HCT116 (cell line): ENCODE measurements at regions not wholly inside any gene's neighbourhood (a gene's known extent, or its start where the extent isn't known, plus 50 kb on each side); places are given as distances from the start of the nearest gene placed in this dataset.

Source experiments
- ATAC-seq: fragments of 200-7000 bp; cut with Tn5 transposase; 2 replicates; pipeline ENCODE4 v1.9.1; 2020; ENCODE audit warnings: mild to moderate bottlenecking, moderate library complexity
- BruUV-seq: library from RNA; stranded (reverse); fragments of 400-500 nt; replicated peaks from 2 replicates; lab custom pipeline; 2021; lab: Mats Ljungman, UMichigan
- CTCF ChIA-PET: fragments of 300-600 bp; sonication (Branson Sonifier 250); formaldehyde crosslinking; loops from one replicate; lab custom pipeline; 2021; ENCODE audit warnings: antibody characterized with exemption; lab: Charles Lee
- POLR2A ChIA-PET: fragments of 300-600, 350-600 bp; sonication (Branson Sonifier 250); formaldehyde crosslinking; loops from one replicate; lab custom pipeline; 2021; ENCODE audit warnings: antibody characterized with exemption; lab: Charles Lee
- RAD21 ChIA-PET, 2 experiments: fragments of 300-600 bp; sonication (Branson Sonifier 250); formaldehyde crosslinking; loops; one replicate each; lab custom pipeline; 2023; ENCODE audit warnings: low total read pairs in 2 of 2; ENCODE audit not compliant: uncharacterized antibody in 2 of 2, unreplicated experiment in 2 of 2, low non-redundant PET in 1 of 2; lab: Charles Lee
- DNase-seq: peaks from one replicate; pipeline ENCODE4 v3.0.0-alpha.2; 2010; ENCODE audit warnings: low read depth, low spot score
- H2AFZ ChIP-seq: fragments of 200-600 bp; shearing (Covaris generic), sonication (generic); 2 replicates; pipeline ENCODE4 v1.6.1; 2017; ENCODE audit warnings: low read depth, mixed run types, mixed read lengths, antibody characterized with exemption, low read length; ENCODE audit not compliant: poor library complexity, severe bottlenecking
- H3K27ac ChIP-seq: 2 replicates; pipeline ENCODE4 v1.5.1; 2012; ENCODE audit warnings: low read depth, low read length
- H3K27me3 ChIP-seq: fragments of 200-600 bp; sonication (generic); 2 replicates; pipeline ENCODE4 v1.6.1; 2016; ENCODE audit warnings: mixed run types, low read length, mixed read lengths; ENCODE audit not compliant: insufficient read depth
- H3K36me3 ChIP-seq, 2 experiments: fragments of 200-500 bp in 1 of 2; fragments of 200-600 bp in 1 of 2; sonication (Bioruptor generic) in 1 of 2; sonication (generic) in 1 of 2; 2 replicates each; pipeline versions ENCODE4 v1.5.1 to v1.6.1; 2014 to 2016; ENCODE audit warnings: low read length in 2 of 2, inconsistent platforms in 1 of 2, mixed read lengths in 1 of 2, mixed run types in 1 of 2; ENCODE audit not compliant: insufficient read depth in 2 of 2, control insufficient read depth in 1 of 2
- H3K4me1 ChIP-seq, 2 experiments: fragments of 200-600 bp in 1 of 2; sonication (generic) in 1 of 2; 2 replicates each; pipeline versions ENCODE4 v1.5.1 to v1.6.1; 2012 to 2017; ENCODE audit warnings: low read length in 2 of 2, inconsistent platforms in 1 of 2, mild to moderate bottlenecking in 1 of 2, mixed read lengths in 1 of 2, mixed run types in 1 of 2, moderate library complexity in 1 of 2; ENCODE audit not compliant: insufficient read depth in 2 of 2, control insufficient read depth in 1 of 2
- H3K4me2 ChIP-seq: fragments of 200-600 bp; sonication (generic); 2 replicates; pipeline ENCODE4 v1.6.1; 2017; ENCODE audit warnings: mixed run types, low read length, mixed read lengths
- H3K4me3 ChIP-seq, 2 experiments: fragments of 200-600 bp in 1 of 2; sonication (generic) in 1 of 2; replicated peaks in 1 of 2; 2 replicates each; pipeline ENCODE4 v1.5.1; 2011 to 2016; ENCODE audit warnings: low read length in 2 of 2, control low read depth in 1 of 2, low read depth in 1 of 2, mild to moderate bottlenecking in 1 of 2, mixed read lengths in 1 of 2, mixed run types in 1 of 2
- H3K79me2 ChIP-seq: fragments of 200-600 bp; sonication (generic); 2 replicates; pipeline ENCODE4 v1.6.1; 2017; ENCODE audit warnings: mild to moderate bottlenecking, mixed run types, low read length, moderate library complexity, mixed read lengths; ENCODE audit not compliant: insufficient read depth
- H3K9ac ChIP-seq: fragments of 200-600 bp; sonication (generic); 2 replicates; pipeline ENCODE4 v1.6.1; 2016; ENCODE audit warnings: low read length, mixed read lengths
- H3K9me2 ChIP-seq: fragments of 200-600 bp; sonication (generic), shearing (Covaris generic); 2 replicates; pipeline ENCODE4 v1.6.1; 2017; ENCODE audit warnings: mixed run types, mild to moderate bottlenecking, moderate library complexity; ENCODE audit not compliant: insufficient read depth
- H3K9me3 ChIP-seq, 2 experiments: fragments of 200-500 bp in 1 of 2; fragments of 200-600 bp in 1 of 2; sonication (Bioruptor generic) in 1 of 2; sonication (generic) in 1 of 2; 2 replicates each; pipeline ENCODE4 v1.6.1; 2014 to 2017; ENCODE audit warnings: low read length in 2 of 2, mixed read lengths in 2 of 2, inconsistent platforms in 1 of 2, low read depth in 1 of 2, mild to moderate bottlenecking in 1 of 2, mixed run types in 1 of 2, moderate library complexity in 1 of 2; ENCODE audit not compliant: control insufficient read depth in 1 of 2, insufficient read depth in 1 of 2
- H4K20me1 ChIP-seq: fragments of 200-600 bp; sonication (generic), shearing (Covaris generic); 2 replicates; pipeline ENCODE4 v1.6.1; 2017; ENCODE audit warnings: mixed run types, mild to moderate bottlenecking, moderate library complexity; ENCODE audit not compliant: insufficient read depth
- POLR2A ChIP-seq: IDR thresholded peaks from 2 replicates; pipeline ENCODE4 v1.7.0; 2011; ENCODE audit warnings: borderline replicate concordance; ENCODE audit not compliant: insufficient read depth, insufficient read length; ENCODE audit errors: extremely low read depth
- SIN3A ChIP-seq: IDR thresholded peaks from 2 replicates; pipeline ENCODE4 v1.6.1; 2012; ENCODE audit warnings: low read depth
- ZFX ChIP-seq: fragments of 450-650 bp; IDR thresholded peaks from 2 replicates; pipeline ENCODE4 v1.6.1; 2017
- ZNF274 ChIP-seq: fragments of 200-500 bp; sonication (Bioruptor generic); IDR thresholded peaks from 2 replicates; pipeline ENCODE4 v1.6.1; 2014; ENCODE audit warnings: mild to moderate bottlenecking, low read depth, low read length, inconsistent platforms
- intact Hi-C: fragments of 100-400 bp; cut with micrococcal nuclease; formaldehyde crosslinking; loops from 2 replicates; pipeline ENCODE4 v1.10.0; 2022
- TF ChIP-seq, protein P1 (sequence below): IDR thresholded peaks from 2 replicates; pipeline ENCODE4 v1.6.1; 2012
- TF ChIP-seq, protein P2 (sequence below): IDR thresholded peaks from 2 replicates; pipeline ENCODE4 v1.6.1; 2011; ENCODE audit warnings: mild to moderate bottlenecking, low read length, moderate library complexity; ENCODE audit not compliant: insufficient replicate concordance; ENCODE audit errors: extremely low read depth
- TF ChIP-seq, protein P3 (sequence below): IDR thresholded peaks from 2 replicates; pipeline ENCODE4 v1.6.1; 2012

DNA sequence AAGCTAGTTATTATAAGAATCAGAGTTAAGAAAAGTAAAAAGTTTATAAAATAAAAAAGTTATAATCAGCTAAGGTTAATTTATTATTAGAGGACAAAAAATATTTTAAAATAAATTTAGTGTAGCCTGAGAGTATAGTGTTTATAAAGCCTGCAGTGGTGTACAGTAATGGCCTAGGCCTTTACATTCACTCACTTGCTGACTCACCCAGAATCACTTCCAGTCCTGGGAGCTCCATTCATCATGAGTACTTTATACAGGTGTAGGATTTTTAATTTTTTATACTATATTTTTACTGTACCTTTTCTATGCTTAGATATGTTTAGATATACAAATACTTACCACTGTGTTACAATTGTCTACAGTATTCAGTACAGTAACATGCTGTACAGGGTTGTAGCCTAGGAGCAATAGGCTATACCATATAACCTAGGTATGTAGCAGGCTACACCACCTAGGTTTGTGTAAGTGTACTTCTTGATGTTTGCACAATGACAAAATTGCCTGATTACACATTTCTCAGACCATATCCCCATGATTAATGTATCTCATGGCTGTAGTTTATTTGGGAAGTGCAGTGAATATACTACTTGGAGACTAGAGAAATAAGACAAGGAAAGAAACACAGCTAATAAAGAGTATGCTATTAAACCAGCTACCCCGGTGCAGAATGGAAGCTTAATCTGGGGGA is 101.9 kb upstream of the GALNT15 start:
- H3K36me3 ChIP-seq = no peaks in the 10 kb centered on the region
- intact Hi-C loops = no loop called here
- TF ChIP-seq, protein P1, sequence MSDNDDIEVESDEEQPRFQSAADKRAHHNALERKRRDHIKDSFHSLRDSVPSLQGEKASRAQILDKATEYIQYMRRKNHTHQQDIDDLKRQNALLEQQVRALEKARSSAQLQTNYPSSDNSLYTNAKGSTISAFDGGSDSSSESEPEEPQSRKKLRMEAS = no peak
- TF ChIP-seq ZNF274 (no peak), POLR2A (no peak), SIN3A (no peak), ZFX (no peak)
- TF ChIP-seq, protein P2, sequence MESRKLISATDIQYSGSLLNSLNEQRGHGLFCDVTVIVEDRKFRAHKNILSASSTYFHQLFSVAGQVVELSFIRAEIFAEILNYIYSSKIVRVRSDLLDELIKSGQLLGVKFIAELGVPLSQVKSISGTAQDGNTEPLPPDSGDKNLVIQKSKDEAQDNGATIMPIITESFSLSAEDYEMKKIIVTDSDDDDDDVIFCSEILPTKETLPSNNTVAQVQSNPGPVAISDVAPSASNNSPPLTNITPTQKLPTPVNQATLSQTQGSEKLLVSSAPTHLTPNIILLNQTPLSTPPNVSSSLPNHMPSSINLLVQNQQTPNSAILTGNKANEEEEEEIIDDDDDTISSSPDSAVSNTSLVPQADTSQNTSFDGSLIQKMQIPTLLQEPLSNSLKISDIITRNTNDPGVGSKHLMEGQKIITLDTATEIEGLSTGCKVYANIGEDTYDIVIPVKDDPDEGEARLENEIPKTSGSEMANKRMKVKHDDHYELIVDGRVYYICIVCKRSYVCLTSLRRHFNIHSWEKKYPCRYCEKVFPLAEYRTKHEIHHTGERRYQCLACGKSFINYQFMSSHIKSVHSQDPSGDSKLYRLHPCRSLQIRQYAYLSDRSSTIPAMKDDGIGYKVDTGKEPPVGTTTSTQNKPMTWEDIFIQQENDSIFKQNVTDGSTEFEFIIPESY = no peak
- TF ChIP-seq, protein P3, sequence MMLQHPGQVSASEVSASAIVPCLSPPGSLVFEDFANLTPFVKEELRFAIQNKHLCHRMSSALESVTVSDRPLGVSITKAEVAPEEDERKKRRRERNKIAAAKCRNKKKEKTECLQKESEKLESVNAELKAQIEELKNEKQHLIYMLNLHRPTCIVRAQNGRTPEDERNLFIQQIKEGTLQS = no peak
- H3K79me2 ChIP-seq = no peaks in the 10 kb centered on the region
- BruUV-seq = no TSS peak
- ChIA-PET CTCF (no interaction called here), POLR2A (no interaction called here), RAD21 (no interaction called here)
- H2AFZ ChIP-seq = no peak overlapping the region
- H4K20me1 ChIP-seq = no peaks in the 10 kb centered on the region
- DNase-seq (no peak), ATAC-seq (no peak)
- no peak overlapping the region for H3K9ac ChIP-seq
- H3K27ac ChIP-seq = no peak overlapping the region
- H3K4me3 ChIP-seq = no peak overlapping the region
- H3K4me2 ChIP-seq = no peak overlapping the region
- peaks cover 18 to 23% of the 10 kb centered on the region in 2 experiments for H3K4me1 ChIP-seq
- no peaks in the 10 kb centered on the region for H3K27me3 ChIP-seq
- H3K9me3 ChIP-seq = peaks cover 0 to 6% of the 10 kb centered on the region in 2 experiments; a peak in 1 of 4 replicates
- no peaks in the 10 kb centered on the region for H3K9me2 ChIP-seq
